ENCODE measurements at regions not wholly inside any gene's neighbourhood (a gene's known extent, or its start where the extent isn't known, plus 50 kb on each side); places are given as distances from the start of the nearest gene placed in this dataset.

- TF ChIP-seq, protein P1, sequence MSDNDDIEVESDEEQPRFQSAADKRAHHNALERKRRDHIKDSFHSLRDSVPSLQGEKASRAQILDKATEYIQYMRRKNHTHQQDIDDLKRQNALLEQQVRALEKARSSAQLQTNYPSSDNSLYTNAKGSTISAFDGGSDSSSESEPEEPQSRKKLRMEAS (IDR thresholded peaks at IDR 0.05; ENCODE audit: low read depth) = no peak
- TF ChIP-seq RAD21 (IDR thresholded peaks at IDR 0.05; ENCODE audit: low read length) (no peak), ELF1 (IDR thresholded peaks at IDR 0.05) (no peak)
Observed at GRCh38 chr12:68495336-68496070, 115.2 kb upstream of the RAP1B start (continued).

DNA sequence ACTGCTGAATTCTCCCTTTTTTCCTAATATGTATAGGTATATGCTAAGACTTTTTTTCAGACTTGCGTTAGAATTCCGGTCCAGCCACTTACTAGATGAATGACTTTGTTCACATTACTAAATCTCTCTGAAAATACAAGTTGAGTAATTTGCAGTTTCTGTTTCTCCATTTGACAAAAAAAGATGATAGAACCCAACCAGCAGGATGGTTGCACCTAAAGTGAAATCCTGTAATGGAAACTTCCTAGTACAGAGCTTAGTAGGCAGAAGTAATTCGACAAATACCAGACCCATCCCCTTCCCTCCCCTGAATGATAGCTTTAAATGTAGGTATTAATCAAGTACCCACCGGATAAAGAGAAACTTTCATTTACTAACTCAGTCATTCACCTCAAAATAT lies 113.6 kb upstream of the RAP1B start:
- Histone ChIP-seq H3K36me3 (replicated peaks in 1 of 2; ENCODE audit: control insufficient read depth in 1 of 2, insufficient read depth in 2 of 2, low read length in 1 of 2) (no peaks in the 10 kb centered on the region), H4K20me1 (ENCODE audit: insufficient read depth) (no peaks in the 10 kb centered on the region), H3K4me3 (ENCODE audit: low read depth in 2 of 2, low read length in 1 of 2) (no peak overlapping the region), H3K9ac (no peak overlapping the region), H3K4me2 (no peak overlapping the region), H3F3A (replicated peaks; ENCODE audit: insufficient read depth) (peaks cover 4% of the 10 kb centered on the region), H3K9me3 (no peaks in the 10 kb centered on the region), H3K27me3 (ENCODE audit: insufficient read depth) (no peaks in the 10 kb centered on the region), H2AFZ (ENCODE audit: low read depth) (no peak overlapping the region), H3K79me2 (ENCODE audit: insufficient read depth) (no peaks in the 10 kb centered on the region), H3K4me1 (ENCODE audit: control insufficient read depth in 1 of 2, insufficient read depth in 2 of 2, low read depth in 1 of 2, low read length in 1 of 2) (peaks cover 0 to 8% of the 10 kb centered on the region in 2 experiments; a peak in 1 of 4 replicates), H3K27ac (ENCODE audit: low read depth in 2 of 2, low read length in 1 of 2) (peak overlapping the region; percentile 62 to 70; a peak in 3 of 4 replicates), H3K9me2 (no peaks in the 10 kb centered on the region)
- 83% methylated on average over 4 of the region's 4 CpGs for WGBS (ENCODE audit: low lambda C conversion rate)
- no peak for DNase-seq
- ChIA-PET CTCF (no interaction called here), POLR2A (no interaction called here)
- no peak for TF ChIP-seq EZH2phosphoT487 (IDR thresholded peaks at IDR 0.05; ENCODE audit: borderline replicate concordance, low read depth)
- TF ChIP-seq FOSL2 (IDR thresholded peaks at IDR 0.05; ENCODE audit: borderline replicate concordance, low read depth) = no peak
- no peak for TF ChIP-seq SMC3 (IDR thresholded peaks at IDR 0.05; ENCODE audit: low read depth, low read length)
- no peak for TF ChIP-seq POLR2AphosphoS5 (IDR thresholded peaks at IDR 0.05; ENCODE audit: low read depth, low read length)
- TF ChIP-seq RCOR1 (IDR thresholded peaks at IDR 0.05; ENCODE audit: low read length) = no peak
- no peak for TF ChIP-seq GABPA (IDR thresholded peaks at IDR 0.05; ENCODE audit: low read depth)
- no peak for TF ChIP-seq GATA2 (CRISPR knock-in tag; IDR thresholded peaks at IDR 0.05)
- TF ChIP-seq, protein P2, sequence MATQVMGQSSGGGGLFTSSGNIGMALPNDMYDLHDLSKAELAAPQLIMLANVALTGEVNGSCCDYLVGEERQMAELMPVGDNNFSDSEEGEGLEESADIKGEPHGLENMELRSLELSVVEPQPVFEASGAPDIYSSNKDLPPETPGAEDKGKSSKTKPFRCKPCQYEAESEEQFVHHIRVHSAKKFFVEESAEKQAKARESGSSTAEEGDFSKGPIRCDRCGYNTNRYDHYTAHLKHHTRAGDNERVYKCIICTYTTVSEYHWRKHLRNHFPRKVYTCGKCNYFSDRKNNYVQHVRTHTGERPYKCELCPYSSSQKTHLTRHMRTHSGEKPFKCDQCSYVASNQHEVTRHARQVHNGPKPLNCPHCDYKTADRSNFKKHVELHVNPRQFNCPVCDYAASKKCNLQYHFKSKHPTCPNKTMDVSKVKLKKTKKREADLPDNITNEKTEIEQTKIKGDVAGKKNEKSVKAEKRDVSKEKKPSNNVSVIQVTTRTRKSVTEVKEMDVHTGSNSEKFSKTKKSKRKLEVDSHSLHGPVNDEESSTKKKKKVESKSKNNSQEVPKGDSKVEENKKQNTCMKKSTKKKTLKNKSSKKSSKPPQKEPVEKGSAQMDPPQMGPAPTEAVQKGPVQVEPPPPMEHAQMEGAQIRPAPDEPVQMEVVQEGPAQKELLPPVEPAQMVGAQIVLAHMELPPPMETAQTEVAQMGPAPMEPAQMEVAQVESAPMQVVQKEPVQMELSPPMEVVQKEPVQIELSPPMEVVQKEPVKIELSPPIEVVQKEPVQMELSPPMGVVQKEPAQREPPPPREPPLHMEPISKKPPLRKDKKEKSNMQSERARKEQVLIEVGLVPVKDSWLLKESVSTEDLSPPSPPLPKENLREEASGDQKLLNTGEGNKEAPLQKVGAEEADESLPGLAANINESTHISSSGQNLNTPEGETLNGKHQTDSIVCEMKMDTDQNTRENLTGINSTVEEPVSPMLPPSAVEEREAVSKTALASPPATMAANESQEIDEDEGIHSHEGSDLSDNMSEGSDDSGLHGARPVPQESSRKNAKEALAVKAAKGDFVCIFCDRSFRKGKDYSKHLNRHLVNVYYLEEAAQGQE (IDR thresholded peaks at IDR 0.05; ENCODE audit: low read depth, low read length) = no peak
- TF ChIP-seq TAF1 (IDR thresholded peaks at IDR 0.05; ENCODE audit: borderline replicate concordance, low read depth, low read length) = no peak
- no peak for TF ChIP-seq CHD2 (IDR thresholded peaks at IDR 0.05; ENCODE audit: low read length, partially characterized antibody)
- TF ChIP-seq USF2 (IDR thresholded peaks at IDR 0.05; ENCODE audit: borderline replicate concordance, low read depth, low read length) = no peak
- TF ChIP-seq, protein P3, sequence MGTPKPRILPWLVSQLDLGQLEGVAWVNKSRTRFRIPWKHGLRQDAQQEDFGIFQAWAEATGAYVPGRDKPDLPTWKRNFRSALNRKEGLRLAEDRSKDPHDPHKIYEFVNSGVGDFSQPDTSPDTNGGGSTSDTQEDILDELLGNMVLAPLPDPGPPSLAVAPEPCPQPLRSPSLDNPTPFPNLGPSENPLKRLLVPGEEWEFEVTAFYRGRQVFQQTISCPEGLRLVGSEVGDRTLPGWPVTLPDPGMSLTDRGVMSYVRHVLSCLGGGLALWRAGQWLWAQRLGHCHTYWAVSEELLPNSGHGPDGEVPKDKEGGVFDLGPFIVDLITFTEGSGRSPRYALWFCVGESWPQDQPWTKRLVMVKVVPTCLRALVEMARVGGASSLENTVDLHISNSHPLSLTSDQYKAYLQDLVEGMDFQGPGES (IDR thresholded peaks at IDR 0.05; ENCODE audit: low read depth, low read length) = no peak
- TF ChIP-seq TEAD4 (IDR thresholded peaks at IDR 0.05; ENCODE audit: borderline replicate concordance, insufficient read depth) = no peak
- no peak for TF ChIP-seq RFX5 (IDR thresholded peaks at IDR 0.05; ENCODE audit: low read length)
- TF ChIP-seq JUND (IDR thresholded peaks at IDR 0.05) = no peak
- TF ChIP-seq RAD21 (IDR thresholded peaks at IDR 0.05; ENCODE audit: low read length) = no peak
- no peak for TF ChIP-seq MEF2A (IDR thresholded peaks at IDR 0.05; ENCODE audit: borderline replicate concordance, low read depth)
- TF ChIP-seq FOXM1 (IDR thresholded peaks at IDR 0.05; ENCODE audit: low read depth) = no peak
- TF ChIP-seq, protein P1 (IDR thresholded peaks at IDR 0.05; ENCODE audit: low read depth) = no peak
- no peak for TF ChIP-seq MXI1 (IDR thresholded peaks at IDR 0.05; ENCODE audit: low read depth, low read length)
